Activated CD8-positive, alpha-beta memory T cell treated with anti-CD3 and anti-CD28 coated beads, Interleukin-2, amount 10 ng/mL, durations not matched to agents 7 days and 5 days (primary cell): ENCODE measurements at regions not wholly inside any gene's neighbourhood (a gene's known extent, or its start where the extent isn't known, plus 50 kb on each side); places are given as distances from the start of the nearest gene placed in this dataset.

Experiments used
- ATAC-seq: fragments of 150-1000 bp; cut with Tn5 transposase; one replicate; pipeline ENCODE4 v1.10.0; 2021; ENCODE audit warnings: moderate library complexity
- CTCF ChIA-PET: fragments of 350-600 bp; sonication (Branson Sonifier 250); formaldehyde crosslinking; loops from one replicate; lab custom pipeline; 2021; ENCODE audit warnings: antibody characterized with exemption; lab: Charles Lee
- DNase-seq: peaks from one replicate; pipeline ENCODE4 v3.0.0-alpha.2; 2020
- H3K27ac Mint-ChIP-seq: one replicate; pipeline ENCODE4 v1.8.0; 2021; ENCODE audit warnings: mild to moderate bottlenecking, mixed read lengths
- H3K27me3 Mint-ChIP-seq: one replicate; pipeline ENCODE4 v1.8.0; 2021; ENCODE audit warnings: mixed read lengths
- H3K36me3 Mint-ChIP-seq: one replicate; pipeline ENCODE4 v1.8.0; 2021; ENCODE audit warnings: mild to moderate bottlenecking, mixed read lengths
- H3K4me1 Mint-ChIP-seq: one replicate; pipeline ENCODE4 v1.8.0; 2021; ENCODE audit warnings: mixed read lengths
- H3K4me3 Mint-ChIP-seq: one replicate; pipeline ENCODE4 v1.8.0; 2021; ENCODE audit warnings: mild to moderate bottlenecking, moderate library complexity, mixed read lengths
- H3K9me3 Mint-ChIP-seq: one replicate; pipeline ENCODE4 v1.8.0; 2022; ENCODE audit warnings: low read depth, mixed read lengths

DNA sequence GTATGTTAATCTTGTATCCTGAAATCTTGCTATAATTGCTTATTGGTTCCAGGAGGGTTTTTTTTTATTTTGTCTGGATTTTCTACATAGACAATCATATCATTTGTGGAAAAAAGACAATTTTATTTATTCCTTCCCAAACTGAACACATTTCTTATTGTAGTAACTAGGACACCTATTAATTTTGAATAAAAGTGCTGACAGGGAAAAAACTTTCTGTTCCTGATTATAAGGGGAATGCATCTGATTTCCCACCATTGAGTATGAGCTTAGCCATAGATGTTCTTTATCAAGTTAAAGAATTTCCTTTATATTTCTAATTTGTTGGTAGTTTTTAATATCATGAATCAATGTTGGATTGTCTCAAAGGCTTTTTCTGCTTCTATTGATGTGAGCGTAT is 460.7 kb upstream of the CNTN3 start:
- no peaks in the 10 kb centered on the region for H3K27me3 Mint-ChIP-seq
- no peak for ATAC-seq
- H3K9me3 Mint-ChIP-seq = no peaks in the 10 kb centered on the region
- no peaks in the 10 kb centered on the region for H3K4me1 Mint-ChIP-seq
- H3K4me3 Mint-ChIP-seq = no peak overlapping the region
- no peak for DNase-seq
- no peak overlapping the region for H3K27ac Mint-ChIP-seq
- CTCF ChIA-PET = no interaction called here
- no peaks in the 10 kb centered on the region for H3K36me3 Mint-ChIP-seq

DNA sequence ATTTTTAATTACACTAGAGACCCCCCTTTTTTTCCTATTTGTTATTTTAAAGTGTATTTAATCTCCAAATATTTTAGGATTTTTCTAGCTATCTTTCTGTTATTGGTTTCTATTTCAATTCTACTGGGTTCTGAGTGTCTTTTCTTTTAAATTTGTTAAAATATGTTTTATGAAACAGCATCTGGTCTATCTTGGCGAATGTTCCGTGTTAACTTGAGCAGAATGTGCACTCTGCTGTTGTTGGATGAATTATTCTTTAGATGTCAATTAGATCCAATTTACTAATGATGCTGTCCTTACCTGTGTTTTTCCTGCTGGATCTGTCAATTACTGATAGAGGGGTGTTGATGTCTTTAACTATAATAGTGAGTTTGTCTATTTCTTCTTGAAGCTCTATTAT is 462.0 kb upstream of the CNTN3 start:
- Mint-ChIP-seq H3K4me3 (no peak overlapping the region), H3K4me1 (no peaks in the 10 kb centered on the region), H3K27ac (no peak overlapping the region), H3K27me3 (no peaks in the 10 kb centered on the region), H3K36me3 (no peaks in the 10 kb centered on the region), H3K9me3 (peaks cover 2% of the 10 kb centered on the region)
- CTCF ChIA-PET = no interaction called here
- ATAC-seq (no peak), DNase-seq (no peak)

DNA sequence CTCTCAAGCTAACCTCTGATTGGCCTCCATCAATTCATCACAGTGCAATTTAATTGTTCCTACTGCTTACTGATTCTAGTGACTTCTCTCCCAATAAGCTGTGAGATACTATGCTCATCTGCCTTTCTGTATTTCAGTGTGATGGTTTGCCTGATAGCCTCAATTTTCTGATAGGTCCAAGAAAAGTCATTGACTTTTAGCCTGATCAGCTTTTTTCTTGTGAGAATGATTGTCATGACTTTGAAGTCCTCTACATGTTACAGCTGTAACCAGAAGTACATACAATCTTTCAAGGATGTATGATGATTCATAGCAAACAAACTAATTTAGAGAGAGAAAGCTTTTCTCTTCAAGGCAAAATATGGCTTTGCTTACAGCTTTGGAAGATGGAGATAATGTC is 463.8 kb upstream of the CNTN3 start:
- ATAC-seq (no peak), DNase-seq (no peak)
- Mint-ChIP-seq H3K9me3 (peaks cover 2% of the 10 kb centered on the region), H3K27ac (no peak overlapping the region), H3K27me3 (no peaks in the 10 kb centered on the region), H3K4me3 (no peak overlapping the region), H3K36me3 (no peaks in the 10 kb centered on the region), H3K4me1 (no peaks in the 10 kb centered on the region)
- CTCF ChIA-PET = no interaction called here

DNA sequence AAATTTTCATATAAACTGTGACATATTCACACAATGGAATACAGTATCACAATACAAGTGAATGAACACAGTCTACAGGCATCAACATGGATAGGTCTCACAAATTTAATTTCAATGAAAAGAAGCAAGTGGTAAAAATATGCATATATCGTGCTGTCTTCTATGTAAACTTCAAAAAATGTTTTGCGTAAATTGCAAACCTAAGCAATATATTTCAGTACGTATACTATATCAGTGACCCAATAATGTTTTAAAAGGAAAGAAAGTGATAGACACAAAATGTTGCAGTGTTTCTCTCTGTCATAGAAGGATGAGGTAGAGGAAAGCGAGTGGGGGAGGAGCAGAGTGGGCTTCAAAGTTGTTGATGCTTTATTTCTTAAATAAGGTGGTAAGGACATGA is 468.4 kb upstream of the CNTN3 start:
- no peak overlapping the region for H3K27ac Mint-ChIP-seq

DNA sequence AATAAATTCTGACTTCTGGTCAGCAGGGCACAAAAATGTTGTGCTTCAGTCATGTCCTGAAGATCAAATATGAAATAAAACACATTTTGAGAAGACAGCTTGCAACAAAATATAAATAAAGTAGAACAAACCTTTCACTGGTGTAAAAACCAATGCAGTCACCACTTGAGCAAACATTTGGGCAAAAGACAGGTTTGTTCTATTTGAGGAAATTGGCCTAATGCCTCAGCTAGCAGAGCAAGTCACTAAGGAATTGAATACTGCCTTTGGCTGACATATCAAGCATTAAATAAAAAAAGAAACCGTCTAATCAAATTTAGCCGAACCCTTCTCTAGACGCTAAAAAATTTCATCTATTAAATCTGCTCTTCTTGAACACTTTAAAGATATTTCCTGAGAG is 475.4 kb upstream of the CNTN3 start:
- no peaks in the 10 kb centered on the region for H3K36me3 Mint-ChIP-seq
- ATAC-seq (no peak), DNase-seq (no peak)
- CTCF ChIA-PET = no interaction called here
- H3K27ac Mint-ChIP-seq = no peak overlapping the region
- H3K9me3 Mint-ChIP-seq = peaks cover 9% of the 10 kb centered on the region
- H3K4me1 Mint-ChIP-seq = no peaks in the 10 kb centered on the region
- H3K4me3 Mint-ChIP-seq = no peak overlapping the region
- H3K27me3 Mint-ChIP-seq = no peaks in the 10 kb centered on the region

More for the DNA sequence above, 468.4 kb upstream of the CNTN3 start:
- DNase-seq (no peak), ATAC-seq (no peak)
- Mint-ChIP-seq H3K27me3 (no peaks in the 10 kb centered on the region), H3K4me3 (no peak overlapping the region), H3K9me3 (peaks cover 7% of the 10 kb centered on the region), H3K36me3 (no peaks in the 10 kb centered on the region), H3K4me1 (no peaks in the 10 kb centered on the region)
- CTCF ChIA-PET = no interaction called here

DNA sequence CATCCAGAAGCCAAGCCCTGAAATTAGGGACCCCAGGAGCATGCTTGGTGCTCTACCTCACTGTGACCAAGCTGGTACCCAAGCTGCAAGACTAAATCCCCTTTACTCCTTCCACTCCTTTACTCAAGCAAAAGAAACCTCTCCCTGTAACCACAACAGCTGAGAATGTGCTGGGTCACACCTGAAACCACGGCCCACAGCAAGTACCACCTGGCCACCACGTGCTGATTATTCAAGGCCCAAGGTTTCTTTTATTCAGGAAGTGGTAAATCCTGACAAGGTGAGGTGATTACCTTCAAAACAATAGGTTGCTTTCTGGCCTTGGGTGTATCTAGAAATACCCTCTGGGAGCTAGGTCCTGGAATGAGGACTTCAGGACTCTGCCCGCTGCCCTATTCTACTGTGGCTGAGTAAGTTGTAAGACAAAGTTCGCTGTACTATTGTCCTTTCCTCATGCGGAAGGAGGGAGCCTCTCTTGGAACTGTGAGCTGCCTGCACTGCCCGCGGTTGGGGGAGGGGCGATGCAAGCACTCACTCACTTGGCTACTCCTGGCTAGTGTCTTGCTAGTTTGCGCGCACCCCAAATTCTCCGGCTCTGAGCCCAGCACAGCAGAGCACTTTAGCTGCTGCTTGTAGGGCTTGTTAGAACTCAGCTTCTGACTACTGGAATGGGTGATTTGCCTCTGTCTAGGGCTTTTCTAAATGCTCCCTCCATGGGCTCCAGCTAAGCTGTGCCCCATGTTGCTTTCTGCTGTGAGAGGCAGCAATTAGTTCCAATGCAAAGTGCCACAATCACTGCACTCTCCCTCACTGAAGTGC is 487.1 kb upstream of the CNTN3 start:
- ATAC-seq = no peak
- Mint-ChIP-seq H3K9me3 (peaks cover 10% of the 10 kb centered on the region), H3K27me3 (no peaks in the 10 kb centered on the region), H3K36me3 (no peaks in the 10 kb centered on the region), H3K27ac (no peak overlapping the region), H3K4me3 (no peak overlapping the region), H3K4me1 (no peaks in the 10 kb centered on the region)
- no peak for DNase-seq
- CTCF ChIA-PET = no interaction called here

DNA sequence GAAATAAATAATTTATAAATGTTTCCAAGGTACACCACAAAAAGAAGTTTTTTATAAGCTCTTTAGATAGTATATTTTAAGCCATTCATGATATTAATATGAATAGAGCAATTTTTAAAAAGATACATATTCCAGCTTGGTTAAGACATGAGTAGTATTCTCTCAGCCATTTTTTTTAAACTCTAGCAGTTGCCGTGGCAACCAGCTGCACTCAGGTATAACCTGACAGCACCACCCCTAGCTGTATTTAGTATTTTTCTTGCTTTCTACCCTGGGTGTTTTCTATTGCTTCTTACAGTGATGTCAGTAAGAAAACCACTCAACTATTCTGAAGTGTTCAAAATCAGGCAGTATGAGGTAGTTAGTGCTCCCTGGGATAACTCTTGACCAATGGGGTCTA is 496.3 kb upstream of the CNTN3 start:
- CTCF ChIA-PET = no interaction called here
- H3K27ac Mint-ChIP-seq = no peak overlapping the region
- no peaks in the 10 kb centered on the region for H3K4me1 Mint-ChIP-seq
- no peak overlapping the region for H3K4me3 Mint-ChIP-seq
- ATAC-seq (no peak), DNase-seq (no peak)
- peaks cover 2% of the 10 kb centered on the region for H3K9me3 Mint-ChIP-seq
- H3K36me3 Mint-ChIP-seq = no peaks in the 10 kb centered on the region
- H3K27me3 Mint-ChIP-seq = no peaks in the 10 kb centered on the region

DNA sequence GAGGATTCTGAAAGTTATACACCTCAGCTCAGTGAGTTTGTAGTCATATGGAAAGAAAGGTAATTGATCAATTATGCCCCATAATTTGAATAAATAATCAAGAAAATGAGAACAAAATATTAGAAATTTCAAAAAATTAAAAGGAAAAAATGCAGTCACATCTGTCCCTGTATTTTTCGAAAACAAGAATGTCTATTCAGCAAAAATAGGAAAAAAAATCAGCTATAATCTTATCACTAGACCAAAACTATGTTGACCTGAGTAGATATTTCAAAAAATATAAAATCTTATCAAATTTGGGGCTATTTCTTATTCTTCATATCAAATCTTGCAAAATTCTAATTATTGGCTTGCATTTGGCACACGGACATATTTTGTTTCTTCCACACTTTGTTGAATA is 501.2 kb upstream of the CNTN3 start:
- Mint-ChIP-seq H3K9me3 (peaks cover 5% of the 10 kb centered on the region), H3K4me1 (no peaks in the 10 kb centered on the region), H3K36me3 (no peaks in the 10 kb centered on the region), H3K27ac (no peak overlapping the region), H3K27me3 (no peaks in the 10 kb centered on the region), H3K4me3 (no peak overlapping the region)
- CTCF ChIA-PET = no interaction called here
- DNase-seq (no peak), ATAC-seq (no peak)

DNA sequence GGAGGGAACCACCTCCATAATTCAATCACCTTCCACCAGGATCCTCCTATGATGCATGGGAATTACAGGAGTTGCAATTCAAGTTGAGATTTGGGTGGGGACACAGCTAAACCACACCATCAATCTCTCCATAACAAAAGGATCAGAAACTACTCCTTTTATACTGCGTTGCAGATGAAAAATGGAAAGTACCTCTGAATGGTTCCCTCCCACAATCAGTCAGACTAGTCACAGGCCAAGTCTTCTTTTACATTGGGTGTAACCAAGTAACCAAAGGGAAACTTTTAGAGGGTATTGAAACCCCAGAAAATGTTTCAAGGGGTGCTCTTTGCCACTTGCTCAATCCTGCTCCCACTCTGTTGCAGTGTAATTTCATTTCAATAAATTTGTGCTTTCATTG is 504.3 kb upstream of the CNTN3 start:
- H3K27ac Mint-ChIP-seq = no peak overlapping the region
- CTCF ChIA-PET = no interaction called here
- no peaks in the 10 kb centered on the region for H3K27me3 Mint-ChIP-seq
- peaks cover 5% of the 10 kb centered on the region for H3K9me3 Mint-ChIP-seq
- H3K36me3 Mint-ChIP-seq = no peaks in the 10 kb centered on the region
- no peak overlapping the region for H3K4me3 Mint-ChIP-seq
- no peak for ATAC-seq
- DNase-seq = no peak
- H3K4me1 Mint-ChIP-seq = no peaks in the 10 kb centered on the region

DNA sequence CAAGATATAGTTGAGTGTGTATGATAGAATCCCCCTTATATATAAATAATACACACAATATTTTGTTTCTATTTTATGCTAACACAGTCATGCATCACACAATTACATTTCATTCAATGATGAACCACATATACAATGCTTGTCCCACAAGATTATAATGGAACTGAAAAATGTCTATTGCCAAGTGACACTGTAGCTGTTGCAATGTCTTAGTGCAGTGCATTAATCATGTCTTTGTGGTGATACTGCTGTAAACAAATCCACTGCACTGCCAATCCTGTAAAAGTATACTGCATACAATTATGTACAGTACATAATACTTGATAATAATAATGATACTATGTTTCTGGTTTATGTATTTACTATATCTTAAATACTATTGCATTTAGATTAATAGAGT is 512.1 kb upstream of the CNTN3 start:
- H3K4me1 Mint-ChIP-seq = no peaks in the 10 kb centered on the region
- H3K4me3 Mint-ChIP-seq = no peak overlapping the region
- ATAC-seq (no peak), DNase-seq (no peak)
- H3K27ac Mint-ChIP-seq = no peak overlapping the region
- no peaks in the 10 kb centered on the region for H3K27me3 Mint-ChIP-seq
- H3K36me3 Mint-ChIP-seq = peaks cover 1% of the 10 kb centered on the region
- H3K9me3 Mint-ChIP-seq = no peaks in the 10 kb centered on the region
- CTCF ChIA-PET = no interaction called here

DNA sequence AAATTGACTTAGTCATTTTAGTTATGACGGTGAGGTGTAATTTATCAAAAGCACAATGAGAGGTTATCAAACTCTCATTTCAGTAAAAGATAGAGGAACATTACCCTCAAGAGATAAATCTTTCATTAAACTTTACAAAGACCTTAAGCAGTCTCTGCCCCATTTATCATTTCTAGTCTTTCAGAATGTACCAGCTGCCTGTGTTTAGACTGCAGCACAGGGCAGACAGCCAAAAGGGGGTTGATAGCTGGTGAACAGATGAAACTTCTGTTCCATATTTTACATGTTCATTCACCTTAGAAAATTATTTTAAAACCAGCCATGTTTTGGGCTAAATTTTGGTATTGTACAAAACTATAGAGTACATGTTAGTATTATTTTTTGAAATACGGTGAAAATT is 514.6 kb upstream of the CNTN3 start:
- Mint-ChIP-seq H3K27ac (no peak overlapping the region), H3K27me3 (no peaks in the 10 kb centered on the region), H3K4me3 (no peak overlapping the region), H3K9me3 (no peaks in the 10 kb centered on the region), H3K36me3 (peaks cover 1% of the 10 kb centered on the region), H3K4me1 (no peaks in the 10 kb centered on the region)
- no peak for DNase-seq
- ATAC-seq = no peak
- CTCF ChIA-PET = no interaction called here

DNA sequence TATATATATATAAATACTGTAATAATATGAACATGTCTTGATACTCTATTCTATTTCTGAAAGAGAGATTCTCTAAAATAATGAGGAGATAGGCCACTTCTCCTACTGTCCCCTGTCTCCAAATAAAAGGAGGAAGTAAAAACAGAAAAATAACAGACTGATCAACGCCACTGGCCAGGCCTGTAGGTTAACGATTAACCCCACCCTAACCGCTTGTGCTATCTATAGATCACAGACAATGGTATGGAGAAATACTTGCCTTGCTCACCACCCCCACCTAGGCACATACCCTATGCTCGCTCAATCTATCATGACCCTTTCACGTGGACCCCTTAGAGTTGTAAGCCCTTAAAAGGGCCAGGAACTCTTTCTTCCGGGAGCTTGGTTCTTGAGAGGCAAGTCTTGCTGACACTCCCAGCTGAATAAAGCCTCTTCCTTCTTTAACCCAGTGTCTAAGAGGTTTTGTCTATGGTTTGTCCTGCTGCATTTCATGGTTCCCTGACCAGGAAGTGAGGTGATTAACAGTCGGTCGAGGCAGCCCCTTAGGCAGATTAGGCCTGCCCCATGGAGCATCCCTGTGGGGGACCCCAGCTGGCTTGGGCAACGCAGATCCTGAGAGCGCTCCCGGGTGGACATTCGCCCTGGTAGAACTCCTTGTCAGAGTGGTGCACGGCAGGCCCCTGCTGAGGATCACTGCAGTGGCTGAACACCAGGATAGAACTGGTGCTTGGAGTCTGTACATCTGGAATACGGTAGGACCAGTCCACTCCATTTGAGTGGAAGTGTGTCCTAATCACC is 521.8 kb upstream of the CNTN3 start:
- H3K4me3 Mint-ChIP-seq = no peak overlapping the region
- no peak for DNase-seq
- CTCF ChIA-PET = no interaction called here
- no peaks in the 10 kb centered on the region for H3K36me3 Mint-ChIP-seq
- ATAC-seq = no peak
- H3K27ac Mint-ChIP-seq = no peak overlapping the region
- no peaks in the 10 kb centered on the region for H3K4me1 Mint-ChIP-seq
- H3K9me3 Mint-ChIP-seq = peaks cover 11% of the 10 kb centered on the region
- H3K27me3 Mint-ChIP-seq = no peaks in the 10 kb centered on the region

DNA sequence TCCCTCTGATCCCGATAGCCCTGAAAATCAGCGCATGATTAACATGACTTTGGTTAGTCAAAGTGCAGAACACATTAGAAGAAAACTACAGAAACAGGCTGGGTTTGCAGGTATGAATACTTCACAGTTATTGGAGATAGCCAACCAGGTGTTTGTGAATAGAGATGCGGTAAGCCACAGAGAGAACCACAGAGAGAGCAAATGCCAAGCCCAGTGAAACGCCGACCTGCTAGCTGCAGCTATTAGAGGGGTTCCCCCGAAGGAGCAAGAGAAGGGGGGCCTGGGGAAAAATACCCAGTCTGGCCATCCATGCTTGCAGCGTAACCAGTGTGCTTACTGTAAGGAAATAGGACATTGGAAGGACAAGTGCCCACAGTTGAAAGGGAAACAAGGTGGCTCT is 523.9 kb upstream of the CNTN3 start:
- no peak for ATAC-seq

DNA sequence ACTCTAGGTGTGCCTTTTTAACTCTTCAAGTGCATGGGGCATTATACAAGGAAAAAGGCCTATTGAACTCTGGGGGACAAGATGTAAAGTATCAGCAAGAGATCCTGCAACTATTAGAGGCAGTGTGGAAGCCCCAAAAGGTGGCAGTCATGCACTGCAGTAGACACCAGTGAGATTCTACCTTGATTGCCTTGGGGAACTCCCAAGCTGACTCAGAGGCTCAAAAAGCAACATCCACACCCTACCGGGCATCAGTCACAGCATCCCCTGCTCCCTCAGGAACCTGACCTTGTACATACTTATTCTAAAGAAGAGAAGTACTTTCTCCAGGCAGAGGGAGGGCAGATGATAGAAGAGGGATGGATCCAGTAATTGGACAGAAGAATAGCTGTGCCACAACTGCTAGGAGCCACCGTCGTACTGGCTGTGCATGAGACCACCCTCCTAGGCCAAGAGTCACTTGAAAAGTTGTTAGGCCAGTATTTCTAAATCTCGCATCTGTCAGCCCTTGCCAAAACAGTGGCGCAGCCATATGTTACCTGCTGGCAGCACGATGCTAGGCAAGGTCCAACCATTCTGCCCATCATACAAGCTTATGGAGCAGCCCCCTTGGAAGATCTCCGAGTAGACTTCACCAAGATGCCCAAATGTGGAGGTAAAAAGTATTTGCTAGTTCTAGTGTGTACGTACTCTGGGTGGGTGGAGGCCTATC is 523.1 kb upstream of the FRG2C start:
- no peaks in the 10 kb centered on the region for H3K27me3 Mint-ChIP-seq
- H3K27ac Mint-ChIP-seq = no peak overlapping the region
- H3K4me3 Mint-ChIP-seq = no peak overlapping the region
- CTCF ChIA-PET = no interaction called here
- no peaks in the 10 kb centered on the region for H3K4me1 Mint-ChIP-seq
- DNase-seq (no peak), ATAC-seq (no peak)
- peaks cover 11% of the 10 kb centered on the region for H3K9me3 Mint-ChIP-seq
- H3K36me3 Mint-ChIP-seq = no peaks in the 10 kb centered on the region

More for the DNA sequence above, 523.9 kb upstream of the CNTN3 start:
- H3K36me3 Mint-ChIP-seq = no peaks in the 10 kb centered on the region
- no peak overlapping the region for H3K4me3 Mint-ChIP-seq
- DNase-seq = no peak
- peaks cover 11% of the 10 kb centered on the region for H3K9me3 Mint-ChIP-seq
- H3K27ac Mint-ChIP-seq = no peak overlapping the region
- no peaks in the 10 kb centered on the region for H3K4me1 Mint-ChIP-seq
- CTCF ChIA-PET = no interaction called here
- no peaks in the 10 kb centered on the region for H3K27me3 Mint-ChIP-seq
